Left cardiac atrium (tissue), 4 donors: ENCODE measurements at regions not wholly inside any gene's neighbourhood (a gene's known extent, or its start where the extent isn't known, plus 50 kb on each side); places are given as distances from the start of the nearest gene placed in this dataset.
"Not testable (repeated sequence)": the region's sequence is repeated elsewhere in the genome, so short reads cannot be mapped to it uniquely, and the experiment has no call there.

Experiments used
- ATAC-seq, 2 donors: fragments of 200-7000 bp; cut with Tn5 transposase; one replicate each; pipeline ENCODE4 v1.9.1; 2020; ENCODE audit warnings: mild to moderate bottlenecking in 2 of 2, moderate library complexity in 2 of 2
- DNase-seq: peaks from one replicate; pipeline ENCODE4 v3.0.0-alpha.2; 2020
- intact Hi-C, 2 donors: fragments of 100-400 bp; cut with DNase I; formaldehyde crosslinking; loops; one replicate each; pipeline versions ENCODE4 v1.14.1 to v1.15.1; 2022 to 2023
- donor health status: DM: no; HTN: yes; CAD: no.
- donor health status: DM: no; HTN: yes; CAD: no; lungs with severe emphysema.
- donor health status: DM: yes; HTN: yes; CAD: no.
- donor health status: Dilated cardiomyopathy.

GRCh38 chr3:187880851-187881250, 135.6 kb upstream of the BCL6 start:
- ATAC-seq: no peak
- intact Hi-C loops: no loop called here
- DNase-seq: no peak

- ATAC-seq (peak; percentile 12 to 47), DNase-seq (no peak)
- intact Hi-C loops: no loop called here
Measured at GRCh38 chr3:187888701-187889100, 143.4 kb upstream of the BCL6 start.

GRCh38 chr3:187889106-187889505, 143.8 kb upstream of the BCL6 start:
- intact Hi-C loops: no loop called here
- DNase-seq: no peak
- ATAC-seq: peak; percentile 14 to 38

GRCh38 chr3:187889601-187890404, 144.5 kb upstream of the BCL6 start:
- intact Hi-C loops: no loop called here
- ATAC-seq (peak; percentile 49 to 81), DNase-seq (no peak)

- intact Hi-C loops, DNase-seq, ATAC-seq: not testable (repeated sequence)
Measured at GRCh38 chr3:187890405-187890752, 145.1 kb upstream of the BCL6 start.

- peak; percentile 43 to 89 for ATAC-seq
- no peak for DNase-seq
- intact Hi-C loops: no loop called here
Measured at GRCh38 chr3:187896646-187897045, 151.4 kb upstream of the BCL6 start.

GRCh38 chr3:187899246-187899645, 154.0 kb upstream of the BCL6 start:
- intact Hi-C loops: no loop called here
- no peak for ATAC-seq
- DNase-seq: no peak

- intact Hi-C loops: no loop called here
- ATAC-seq (no peak), DNase-seq (no peak)
Measured at GRCh38 chr3:187900993-187901755, 155.9 kb upstream of the BCL6 start.

- ATAC-seq (no peak), DNase-seq (no peak)
- intact Hi-C loops: no loop called here
Measured at GRCh38 chr3:187902041-187902471, 156.8 kb upstream of the BCL6 start.

GRCh38 chr3:187902936-187903335, 157.7 kb upstream of the BCL6 start:
- intact Hi-C loops: no loop called here
- ATAC-seq: no peak
- DNase-seq: no peak

GRCh38 chr3:187903697-187904096, 158.4 kb upstream of the BCL6 start:
- DNase-seq: no peak
- intact Hi-C loops: no loop called here
- no peak for ATAC-seq

- DNase-seq: no peak
- no peak for ATAC-seq
Measured at GRCh38 chr3:187906416-187906815, 161.1 kb upstream of the BCL6 start.

GRCh38 chr3:187906920-187907319, 161.7 kb upstream of the BCL6 start:
- intact Hi-C loops: no loop called here
- ATAC-seq: no peak

More at GRCh38 chr3:187906416-187906815, 161.1 kb upstream of the BCL6 start:
- intact Hi-C loops: no loop called here

GRCh38 chr3:187909866-187910265, 164.6 kb upstream of the BCL6 start:
- DNase-seq: no peak
- no peak for ATAC-seq
- intact Hi-C loops: no loop called here

More at GRCh38 chr3:187906920-187907319, 161.7 kb upstream of the BCL6 start:
- DNase-seq: no peak

- intact Hi-C loops: no loop called here
- no peak for ATAC-seq
- no peak for DNase-seq
Measured at GRCh38 chr3:187912007-187912406, 166.7 kb upstream of the BCL6 start.

GRCh38 chr3:187913617-187914033, 168.4 kb upstream of the BCL6 start:
- DNase-seq (no peak), ATAC-seq (no peak)
- intact Hi-C loops: no loop called here

- peak in 1 of 2 donors; percentile 23 for ATAC-seq
- intact Hi-C loops: no loop called here
- no peak for DNase-seq
Measured at GRCh38 chr3:187914231-187914630, 169.0 kb upstream of the BCL6 start.

- intact Hi-C loops: no loop called here
- DNase-seq (no peak), ATAC-seq (no peak)
Measured at GRCh38 chr3:187916072-187916471, 170.8 kb upstream of the BCL6 start.

- intact Hi-C loops: no loop called here
- ATAC-seq (no peak), DNase-seq (no peak)
Measured at GRCh38 chr3:187918081-187918644, 172.9 kb upstream of the BCL6 start.

- intact Hi-C loops: no loop called here
- ATAC-seq (no peak), DNase-seq (no peak)
Measured at GRCh38 chr3:187919048-187919447, 173.8 kb upstream of the BCL6 start.
